ENCODE measurements at regions not wholly inside any gene's neighbourhood (a gene's known extent, or its start where the extent isn't known, plus 50 kb on each side); places are given as distances from the start of the nearest gene placed in this dataset.

- Histone ChIP-seq H3K4me2 (ENCODE audit: low read depth, low read length, poor library complexity, severe bottlenecking) (no peak overlapping the region), H3K79me2 (ENCODE audit: insufficient read depth, low read length) (no peaks in the 10 kb centered on the region), H3K9ac (ENCODE audit: low read length) (no peak overlapping the region), H3K27ac (ENCODE audit: low read depth, low read length) (no peak overlapping the region), H3K27me3 (ENCODE audit: low read length) (no peaks in the 10 kb centered on the region), H3K9me3 (ENCODE audit: insufficient read depth, low read length) (no peaks in the 10 kb centered on the region), H3K9me2 (replicated peaks; ENCODE audit: insufficient read depth, low read length) (no peaks in the 10 kb centered on the region), H3F3A (ENCODE audit: insufficient read depth) (no peaks in the 10 kb centered on the region), H4K20me1 (ENCODE audit: low read depth, low read length) (no peaks in the 10 kb centered on the region), H3K4me3 (ENCODE audit: insufficient read depth, low read length, poor library complexity, severe bottlenecking) (no peak overlapping the region), H3K36me3 (ENCODE audit: low read length) (no peaks in the 10 kb centered on the region), H2AFZ (ENCODE audit: low read depth, low read length, severe bottlenecking) (no peak overlapping the region)
- TF ChIP-seq EZH2phosphoT487 (conservative IDR thresholded peaks at IDR 0.05; ENCODE audit: low read length) (no peak), CTCF (IDR thresholded peaks at IDR 0.05; ENCODE audit: insufficient read depth, low read length, poor library complexity, severe bottlenecking) (no peak)
These were observed 646.6 kb upstream of the PTBP2 start for GRCh38 chr1:96074876-96075577.

- Histone ChIP-seq H3K27ac (ENCODE audit: low read depth, low read length) (no peak overlapping the region), H3K4me3 (ENCODE audit: insufficient read depth, low read length, poor library complexity, severe bottlenecking) (no peak overlapping the region), H3K36me3 (ENCODE audit: low read length) (no peaks in the 10 kb centered on the region), H2AFZ (ENCODE audit: low read depth, low read length, severe bottlenecking) (no peak overlapping the region), H3F3A (ENCODE audit: insufficient read depth) (no peaks in the 10 kb centered on the region), H3K9ac (ENCODE audit: low read length) (no peak overlapping the region), H3K4me2 (ENCODE audit: low read depth, low read length, poor library complexity, severe bottlenecking) (no peak overlapping the region), H3K9me3 (ENCODE audit: insufficient read depth, low read length) (no peaks in the 10 kb centered on the region), H4K20me1 (ENCODE audit: low read depth, low read length) (no peaks in the 10 kb centered on the region), H3K79me2 (ENCODE audit: insufficient read depth, low read length) (no peaks in the 10 kb centered on the region), H3K9me2 (replicated peaks; ENCODE audit: insufficient read depth, low read length) (no peaks in the 10 kb centered on the region), H3K27me3 (ENCODE audit: low read length) (no peaks in the 10 kb centered on the region)
- TF ChIP-seq EZH2phosphoT487 (conservative IDR thresholded peaks at IDR 0.05; ENCODE audit: low read length) (no peak), CTCF (IDR thresholded peaks at IDR 0.05; ENCODE audit: insufficient read depth, low read length, poor library complexity, severe bottlenecking) (no peak)
These were observed 645.7 kb upstream of the PTBP2 start for GRCh38 chr1:96075704-96076455.

- H3K79me2 ChIP-seq (ENCODE audit: insufficient read depth, low read length): no peaks in the 10 kb centered on the region
- no peak overlapping the region for H3K27ac ChIP-seq (ENCODE audit: low read depth, low read length)
- no peak overlapping the region for H3K9ac ChIP-seq (ENCODE audit: low read length)
- no peak overlapping the region for H2AFZ ChIP-seq (ENCODE audit: low read depth, low read length, severe bottlenecking)
- no peak for TF ChIP-seq EZH2phosphoT487 (conservative IDR thresholded peaks at IDR 0.05; ENCODE audit: low read length)
- TF ChIP-seq CTCF (IDR thresholded peaks at IDR 0.05; ENCODE audit: insufficient read depth, low read length, poor library complexity, severe bottlenecking): no peak
- H3K4me2 ChIP-seq (ENCODE audit: low read depth, low read length, poor library complexity, severe bottlenecking): no peak overlapping the region
- H3K9me2 ChIP-seq (replicated peaks; ENCODE audit: insufficient read depth, low read length): no peaks in the 10 kb centered on the region
- H3K36me3 ChIP-seq (ENCODE audit: low read length): no peaks in the 10 kb centered on the region
- no peaks in the 10 kb centered on the region for H3K9me3 ChIP-seq (ENCODE audit: insufficient read depth, low read length)
- H3F3A ChIP-seq (ENCODE audit: insufficient read depth): no peaks in the 10 kb centered on the region
- H3K27me3 ChIP-seq (ENCODE audit: low read length): no peaks in the 10 kb centered on the region
- H4K20me1 ChIP-seq (ENCODE audit: low read depth, low read length): no peaks in the 10 kb centered on the region
- no peak overlapping the region for H3K4me3 ChIP-seq (ENCODE audit: insufficient read depth, low read length, poor library complexity, severe bottlenecking)
These were observed 645.0 kb upstream of the PTBP2 start for GRCh38 chr1:96076589-96076988.
